ENCODE measurements at regions not wholly inside any gene's neighbourhood (a gene's known extent, or its start where the extent isn't known, plus 50 kb on each side); places are given as distances from the start of the nearest gene placed in this dataset.
"Not testable (repeated sequence)": the region's sequence is repeated elsewhere in the genome, so short reads cannot be mapped to it uniquely, and the experiment has no call there.

GRCh38 chrX:99988532-99988931, 421.5 kb downstream of the PCDH19 start:
- not testable (repeated sequence) for H3K9ac ChIP-seq (ENCODE audit: insufficient read length, low read depth); H3K4me3 ChIP-seq (ENCODE audit: insufficient read length, low read depth); H3K36me3 ChIP-seq (ENCODE audit: insufficient read depth, insufficient read length, low read length); H3K27me3 ChIP-seq (ENCODE audit: insufficient read depth, insufficient read length); H3K9me3 ChIP-seq (ENCODE audit: insufficient read depth, low read length); DNase-seq (ENCODE audit: low read depth, low spot score); H3K4me1 ChIP-seq (ENCODE audit: insufficient read depth, insufficient read length)

- H3K4me3 ChIP-seq (ENCODE audit: insufficient read length, low read depth), result no peak overlapping the region
Measured at GRCh38 chrX:99973572-99974226, 436.4 kb downstream of the PCDH19 start.

GRCh38 chrX:99939883-99940232, 470.2 kb downstream of the PCDH19 start:
- H3K9ac ChIP-seq (ENCODE audit: insufficient read length, low read depth), result no peak overlapping the region
- H3K4me1 ChIP-seq (ENCODE audit: insufficient read depth, insufficient read length), result no peaks in the 10 kb centered on the region
- no peaks in the 10 kb centered on the region for H3K27me3 ChIP-seq (ENCODE audit: insufficient read depth, insufficient read length)
- H3K4me3 ChIP-seq (ENCODE audit: insufficient read length, low read depth), result no peak overlapping the region
- no peak for DNase-seq (ENCODE audit: low read depth, low spot score)
- H3K9me3 ChIP-seq (ENCODE audit: insufficient read depth, low read length), result no peaks in the 10 kb centered on the region
- TF ChIP-seq ZNF274 (IDR thresholded peaks at IDR 0.05; ENCODE audit: low read depth, low read length) (no peak), SUZ12 (IDR thresholded peaks at IDR 0.05; ENCODE audit: extremely low read depth, insufficient read depth, insufficient read length) (no peak), YY1 (IDR thresholded peaks at IDR 0.05; ENCODE audit: insufficient read depth, insufficient read length) (no peak)
- no peaks in the 10 kb centered on the region for H3K36me3 ChIP-seq (ENCODE audit: insufficient read depth, insufficient read length, low read length)

More at GRCh38 chrX:99973572-99974226, 436.4 kb downstream of the PCDH19 start:
- Histone ChIP-seq H3K9me3 (ENCODE audit: insufficient read depth, low read length) (no peaks in the 10 kb centered on the region), H3K9ac (ENCODE audit: insufficient read length, low read depth) (no peak overlapping the region), H3K4me1 (ENCODE audit: insufficient read depth, insufficient read length) (no peaks in the 10 kb centered on the region), H3K36me3 (ENCODE audit: insufficient read depth, insufficient read length, low read length) (no peaks in the 10 kb centered on the region), H3K27me3 (ENCODE audit: insufficient read depth, insufficient read length) (no peaks in the 10 kb centered on the region)
- no peak for DNase-seq (ENCODE audit: low read depth, low spot score)
- TF ChIP-seq SUZ12 (IDR thresholded peaks at IDR 0.05; ENCODE audit: extremely low read depth, insufficient read depth, insufficient read length) (no peak), YY1 (IDR thresholded peaks at IDR 0.05; ENCODE audit: insufficient read depth, insufficient read length) (no peak), ZNF274 (IDR thresholded peaks at IDR 0.05; ENCODE audit: low read depth, low read length) (no peak)

GRCh38 chrX:99939206-99939882, 470.7 kb downstream of the PCDH19 start:
- H3K36me3 ChIP-seq (ENCODE audit: insufficient read depth, insufficient read length, low read length); H3K9me3 ChIP-seq (ENCODE audit: insufficient read depth, low read length); H3K9ac ChIP-seq (ENCODE audit: insufficient read length, low read depth); H3K4me3 ChIP-seq (ENCODE audit: insufficient read length, low read depth); H3K27me3 ChIP-seq (ENCODE audit: insufficient read depth, insufficient read length); H3K4me1 ChIP-seq (ENCODE audit: insufficient read depth, insufficient read length); DNase-seq (ENCODE audit: low read depth, low spot score): not testable (repeated sequence)

- TF ChIP-seq YY1 (IDR thresholded peaks at IDR 0.05; ENCODE audit: insufficient read depth, insufficient read length) (no peak), ZNF274 (IDR thresholded peaks at IDR 0.05; ENCODE audit: low read depth, low read length) (no peak), SUZ12 (IDR thresholded peaks at IDR 0.05; ENCODE audit: extremely low read depth, insufficient read depth, insufficient read length) (no peak)
- DNase-seq (ENCODE audit: low read depth, low spot score), result no peak
- Histone ChIP-seq H3K9ac (ENCODE audit: insufficient read length, low read depth) (no peak overlapping the region), H3K9me3 (ENCODE audit: insufficient read depth, low read length) (no peaks in the 10 kb centered on the region), H3K4me3 (ENCODE audit: insufficient read length, low read depth) (no peak overlapping the region), H3K4me1 (ENCODE audit: insufficient read depth, insufficient read length) (no peaks in the 10 kb centered on the region), H3K36me3 (ENCODE audit: insufficient read depth, insufficient read length, low read length) (no peaks in the 10 kb centered on the region), H3K27me3 (ENCODE audit: insufficient read depth, insufficient read length) (no peaks in the 10 kb centered on the region)
Measured at GRCh38 chrX:99938464-99938863, 471.6 kb downstream of the PCDH19 start.

GRCh38 chrX:99933865-99934264, 476.2 kb downstream of the PCDH19 start:
- Histone ChIP-seq H3K36me3 (ENCODE audit: insufficient read depth, insufficient read length, low read length) (no peaks in the 10 kb centered on the region), H3K4me1 (ENCODE audit: insufficient read depth, insufficient read length) (no peaks in the 10 kb centered on the region), H3K4me3 (ENCODE audit: insufficient read length, low read depth) (no peak overlapping the region), H3K27me3 (ENCODE audit: insufficient read depth, insufficient read length) (no peaks in the 10 kb centered on the region), H3K9ac (ENCODE audit: insufficient read length, low read depth) (no peak overlapping the region), H3K9me3 (ENCODE audit: insufficient read depth, low read length) (no peaks in the 10 kb centered on the region)
- no peak for DNase-seq (ENCODE audit: low read depth, low spot score)
- TF ChIP-seq YY1 (IDR thresholded peaks at IDR 0.05; ENCODE audit: insufficient read depth, insufficient read length), result no peak
- TF ChIP-seq SUZ12 (IDR thresholded peaks at IDR 0.05; ENCODE audit: extremely low read depth, insufficient read depth, insufficient read length), result no peak
- TF ChIP-seq ZNF274 (IDR thresholded peaks at IDR 0.05; ENCODE audit: low read depth, low read length), result no peak

GRCh38 chrX:99914635-99915034, 495.4 kb downstream of the PCDH19 start:
- Histone ChIP-seq H3K9me3 (ENCODE audit: insufficient read depth, low read length) (no peaks in the 10 kb centered on the region), H3K36me3 (ENCODE audit: insufficient read depth, insufficient read length, low read length) (no peaks in the 10 kb centered on the region), H3K4me1 (ENCODE audit: insufficient read depth, insufficient read length) (no peaks in the 10 kb centered on the region), H3K27me3 (ENCODE audit: insufficient read depth, insufficient read length) (no peaks in the 10 kb centered on the region), H3K4me3 (ENCODE audit: insufficient read length, low read depth) (no peak overlapping the region), H3K9ac (ENCODE audit: insufficient read length, low read depth) (no peak overlapping the region)
- no peak for DNase-seq (ENCODE audit: low read depth, low spot score)
- TF ChIP-seq YY1 (IDR thresholded peaks at IDR 0.05; ENCODE audit: insufficient read depth, insufficient read length), result no peak

GRCh38 chrX:99913611-99914010, 496.5 kb downstream of the PCDH19 start:
- no peak for DNase-seq (ENCODE audit: low read depth, low spot score)
- H3K9me3 ChIP-seq (ENCODE audit: insufficient read depth, low read length), result no peaks in the 10 kb centered on the region
- no peaks in the 10 kb centered on the region for H3K36me3 ChIP-seq (ENCODE audit: insufficient read depth, insufficient read length, low read length)
- TF ChIP-seq YY1 (IDR thresholded peaks at IDR 0.05; ENCODE audit: insufficient read depth, insufficient read length), result no peak
- TF ChIP-seq SUZ12 (IDR thresholded peaks at IDR 0.05; ENCODE audit: extremely low read depth, insufficient read depth, insufficient read length), result no peak
- TF ChIP-seq ZNF274 (IDR thresholded peaks at IDR 0.05; ENCODE audit: low read depth, low read length), result no peak
- H3K9ac ChIP-seq (ENCODE audit: insufficient read length, low read depth), result no peak overlapping the region
- no peak overlapping the region for H3K4me3 ChIP-seq (ENCODE audit: insufficient read length, low read depth)
- H3K4me1 ChIP-seq (ENCODE audit: insufficient read depth, insufficient read length), result no peaks in the 10 kb centered on the region
- no peaks in the 10 kb centered on the region for H3K27me3 ChIP-seq (ENCODE audit: insufficient read depth, insufficient read length)
